Upper lobe of left lung (tissue), 4 donors: ENCODE measurements at regions not wholly inside any gene's neighbourhood (a gene's known extent, or its start where the extent isn't known, plus 50 kb on each side); places are given as distances from the start of the nearest gene placed in this dataset.

Experiments
- POLR2AphosphoS5 ChIP-seq, 2 donors: sonication (generic); formaldehyde crosslinking; IDR thresholded peaks; one replicate each; pipeline ENCODE4 v1.5.1; 2017; ENCODE audit warnings: antibody characterized with exemption in 2 of 2
- TF ChIP-seq, protein P1 (sequence below), 6 experiments: fragments of 450-650 bp in 4 of 6; fragments of 200-600 bp in 2 of 6; sonication (generic) in 2 of 6; IDR thresholded peaks; one replicate each; pipeline ENCODE4 v1.5.1; 2016 to 2019; ENCODE audit warnings: antibody characterized with exemption in 6 of 6

GRCh38 chr2:144663207-144663606, 143.3 kb upstream of the ZEB2 start:
- TF ChIP-seq POLR2AphosphoS5 (IDR thresholded peaks at IDR 0.05): no peak
- TF ChIP-seq, protein P1, sequence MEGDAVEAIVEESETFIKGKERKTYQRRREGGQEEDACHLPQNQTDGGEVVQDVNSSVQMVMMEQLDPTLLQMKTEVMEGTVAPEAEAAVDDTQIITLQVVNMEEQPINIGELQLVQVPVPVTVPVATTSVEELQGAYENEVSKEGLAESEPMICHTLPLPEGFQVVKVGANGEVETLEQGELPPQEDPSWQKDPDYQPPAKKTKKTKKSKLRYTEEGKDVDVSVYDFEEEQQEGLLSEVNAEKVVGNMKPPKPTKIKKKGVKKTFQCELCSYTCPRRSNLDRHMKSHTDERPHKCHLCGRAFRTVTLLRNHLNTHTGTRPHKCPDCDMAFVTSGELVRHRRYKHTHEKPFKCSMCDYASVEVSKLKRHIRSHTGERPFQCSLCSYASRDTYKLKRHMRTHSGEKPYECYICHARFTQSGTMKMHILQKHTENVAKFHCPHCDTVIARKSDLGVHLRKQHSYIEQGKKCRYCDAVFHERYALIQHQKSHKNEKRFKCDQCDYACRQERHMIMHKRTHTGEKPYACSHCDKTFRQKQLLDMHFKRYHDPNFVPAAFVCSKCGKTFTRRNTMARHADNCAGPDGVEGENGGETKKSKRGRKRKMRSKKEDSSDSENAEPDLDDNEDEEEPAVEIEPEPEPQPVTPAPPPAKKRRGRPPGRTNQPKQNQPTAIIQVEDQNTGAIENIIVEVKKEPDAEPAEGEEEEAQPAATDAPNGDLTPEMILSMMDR (IDR thresholded peaks at IDR 0.05): no peak
